Loucy (cell line): ENCODE measurements at regions not wholly inside any gene's neighbourhood (a gene's known extent, or its start where the extent isn't known, plus 50 kb on each side); places are given as distances from the start of the nearest gene placed in this dataset.

Experiments used
- CTCF ChIP-seq: fragments of 200-600 bp; sonication (generic); conservative IDR thresholded peaks from 2 replicates; pipeline ENCODE4 v1.5.1; 2014; ENCODE audit warnings: mild to moderate bottlenecking, antibody characterized with exemption, low read length
- EZH2phosphoT487 ChIP-seq: fragments of 200-600 bp; IDR thresholded peaks from 2 replicates; pipeline ENCODE4 v1.6.1; 2018; ENCODE audit warnings: antibody characterized with exemption, mild to moderate bottlenecking, moderate library complexity, borderline replicate concordance

- TF ChIP-seq CTCF: no peak
- no peak for TF ChIP-seq EZH2phosphoT487
Observed at GRCh38 chr14:101064718-101065117, 161.2 kb upstream of the RTL1 start.
